GM12865 (cell line): ENCODE measurements at regions not wholly inside any gene's neighbourhood (a gene's known extent, or its start where the extent isn't known, plus 50 kb on each side); places are given as distances from the start of the nearest gene placed in this dataset.

Source experiments
- DNase-seq: peaks from one replicate; pipeline ENCODE4 v3.0.0; 2010; ENCODE audit warnings: low read depth
- H3K4me3 ChIP-seq: 2 replicates; pipeline ENCODE4 v1.5.1; 2011; ENCODE audit warnings: mild to moderate bottlenecking, low read depth, low read length, control low read depth
- CTCF ChIP-seq: IDR thresholded peaks from 2 replicates; pipeline ENCODE4 v1.5.1; 2011; ENCODE audit warnings: low read length, control low read depth, low read depth, inconsistent platforms; ENCODE audit not compliant: insufficient read depth; ENCODE audit errors: missing control alignments

- TF ChIP-seq CTCF, result no peak
- no peak overlapping the region for H3K4me3 ChIP-seq
- no peak for DNase-seq
These were observed 344.1 kb upstream of the API5 start for GRCh38 chr11:42967653-42968052.

- no peak for DNase-seq
- no peak for TF ChIP-seq CTCF
- H3K4me3 ChIP-seq, result no peak overlapping the region
These were observed 339.1 kb upstream of the API5 start for GRCh38 chr11:42972741-42973140.

GRCh38 chr11:42974510-42975179 is 337.2 kb upstream of the API5 start:
- DNase-seq, result no peak
- no peak overlapping the region for H3K4me3 ChIP-seq
- TF ChIP-seq CTCF, result no peak

GRCh38 chr11:42975180-42975529 is 336.6 kb upstream of the API5 start:
- no peak overlapping the region for H3K4me3 ChIP-seq
- no peak for TF ChIP-seq CTCF
- DNase-seq, result no peak

- no peak overlapping the region for H3K4me3 ChIP-seq
- TF ChIP-seq CTCF, result no peak
- no peak for DNase-seq
These were observed 335.1 kb upstream of the API5 start for GRCh38 chr11:42976636-42977217.

- DNase-seq, result no peak
- no peak for TF ChIP-seq CTCF
- no peak overlapping the region for H3K4me3 ChIP-seq
These were observed 319.2 kb upstream of the API5 start for GRCh38 chr11:42992594-42992993.
